BE2C (cell line): ENCODE measurements at regions not wholly inside any gene's neighbourhood (a gene's known extent, or its start where the extent isn't known, plus 50 kb on each side); places are given as distances from the start of the nearest gene placed in this dataset.

Source experiments
- DNase-seq: peaks from one replicate; pipeline ENCODE4 v3.0.0-alpha.2; 2020
- H3K27me3 ChIP-seq: fragments of 250-450 bp; sonication (Bioruptor Pico); 2 replicates; pipeline ENCODE4 v1.5.1; 2020; ENCODE audit warnings: mild to moderate bottlenecking
- H3K36me3 ChIP-seq: fragments of 250-450 bp; sonication (Bioruptor Pico); 2 replicates; pipeline ENCODE4 v1.5.1; 2020; ENCODE audit warnings: mild to moderate bottlenecking
- H3K4me1 ChIP-seq: fragments of 250-450 bp; sonication (Bioruptor Pico); 2 replicates; pipeline ENCODE4 v1.5.1; 2020
- H3K4me3 ChIP-seq: 2 replicates; pipeline ENCODE4 v1.5.1; 2011; ENCODE audit warnings: low read depth, low read length
- H3K9me3 ChIP-seq: fragments of 250-450 bp; sonication (Bioruptor Pico); 2 replicates; pipeline ENCODE4 v1.5.1; 2020
- TF ChIP-seq, protein P1 (sequence below): IDR thresholded peaks from 2 replicates; pipeline ENCODE4 v1.5.1; 2012; ENCODE audit warnings: mild to moderate bottlenecking, low read depth, low read length

DNA sequence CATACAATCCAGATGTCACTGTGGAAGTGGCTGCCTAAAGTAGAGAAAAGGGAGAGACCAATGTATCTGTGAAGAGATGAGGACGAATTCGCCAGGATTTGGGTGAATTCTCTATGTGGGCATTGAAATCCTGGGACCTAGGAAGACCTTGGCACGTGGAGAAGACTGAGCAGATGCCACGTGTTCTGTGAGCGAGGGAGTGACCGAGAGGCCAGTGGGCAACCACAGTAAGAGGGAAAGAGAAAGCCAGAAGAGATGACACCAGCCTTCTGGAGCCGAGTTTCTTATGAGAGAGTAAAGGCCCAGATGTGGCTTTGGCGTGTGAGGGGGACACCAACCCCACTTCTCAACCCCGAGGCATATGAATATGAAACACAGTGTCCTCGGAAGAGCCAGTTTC, 228.1 kb downstream of the BUD13 start:
- Histone ChIP-seq H3K4me3 (no peak overlapping the region), H3K9me3 (peaks cover 2% of the 10 kb centered on the region), H3K27me3 (no peaks in the 10 kb centered on the region), H3K36me3 (no peaks in the 10 kb centered on the region), H3K4me1 (no peaks in the 10 kb centered on the region)
- TF ChIP-seq, protein P1, sequence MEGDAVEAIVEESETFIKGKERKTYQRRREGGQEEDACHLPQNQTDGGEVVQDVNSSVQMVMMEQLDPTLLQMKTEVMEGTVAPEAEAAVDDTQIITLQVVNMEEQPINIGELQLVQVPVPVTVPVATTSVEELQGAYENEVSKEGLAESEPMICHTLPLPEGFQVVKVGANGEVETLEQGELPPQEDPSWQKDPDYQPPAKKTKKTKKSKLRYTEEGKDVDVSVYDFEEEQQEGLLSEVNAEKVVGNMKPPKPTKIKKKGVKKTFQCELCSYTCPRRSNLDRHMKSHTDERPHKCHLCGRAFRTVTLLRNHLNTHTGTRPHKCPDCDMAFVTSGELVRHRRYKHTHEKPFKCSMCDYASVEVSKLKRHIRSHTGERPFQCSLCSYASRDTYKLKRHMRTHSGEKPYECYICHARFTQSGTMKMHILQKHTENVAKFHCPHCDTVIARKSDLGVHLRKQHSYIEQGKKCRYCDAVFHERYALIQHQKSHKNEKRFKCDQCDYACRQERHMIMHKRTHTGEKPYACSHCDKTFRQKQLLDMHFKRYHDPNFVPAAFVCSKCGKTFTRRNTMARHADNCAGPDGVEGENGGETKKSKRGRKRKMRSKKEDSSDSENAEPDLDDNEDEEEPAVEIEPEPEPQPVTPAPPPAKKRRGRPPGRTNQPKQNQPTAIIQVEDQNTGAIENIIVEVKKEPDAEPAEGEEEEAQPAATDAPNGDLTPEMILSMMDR, result no peak
- DNase-seq, result no peak

DNA sequence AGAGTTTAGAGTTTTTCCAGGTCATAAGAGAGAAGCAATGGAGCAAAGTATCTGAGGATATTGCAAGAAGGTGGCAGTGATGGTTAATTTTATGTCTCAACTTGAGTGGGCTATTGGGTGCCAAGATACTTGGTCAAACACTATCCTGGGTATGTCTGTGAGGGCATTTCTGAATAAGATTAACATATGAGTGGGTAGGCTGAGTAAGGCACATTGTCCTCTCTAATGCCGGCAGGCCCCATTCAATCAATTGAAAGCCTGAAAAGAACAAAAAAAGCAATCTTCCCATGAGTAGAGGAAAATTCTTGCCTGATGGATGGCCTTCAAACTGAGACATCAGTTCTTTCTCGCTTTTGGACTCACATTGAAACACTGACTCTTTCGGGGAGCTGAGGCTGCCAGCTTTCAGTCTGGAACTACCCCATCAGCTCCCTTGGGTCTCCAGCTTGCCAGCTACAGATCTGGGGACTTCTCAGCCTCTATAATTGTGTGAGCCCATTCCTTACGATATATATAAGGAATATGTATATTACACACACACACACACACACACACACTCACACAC, 228.8 kb downstream of the BUD13 start:
- Histone ChIP-seq H3K27me3 (no peaks in the 10 kb centered on the region), H3K4me1 (no peaks in the 10 kb centered on the region), H3K36me3 (no peaks in the 10 kb centered on the region), H3K4me3 (no peak overlapping the region), H3K9me3 (peaks cover 7% of the 10 kb centered on the region)
- DNase-seq, result no peak
- TF ChIP-seq, protein P1, result no peak

DNA sequence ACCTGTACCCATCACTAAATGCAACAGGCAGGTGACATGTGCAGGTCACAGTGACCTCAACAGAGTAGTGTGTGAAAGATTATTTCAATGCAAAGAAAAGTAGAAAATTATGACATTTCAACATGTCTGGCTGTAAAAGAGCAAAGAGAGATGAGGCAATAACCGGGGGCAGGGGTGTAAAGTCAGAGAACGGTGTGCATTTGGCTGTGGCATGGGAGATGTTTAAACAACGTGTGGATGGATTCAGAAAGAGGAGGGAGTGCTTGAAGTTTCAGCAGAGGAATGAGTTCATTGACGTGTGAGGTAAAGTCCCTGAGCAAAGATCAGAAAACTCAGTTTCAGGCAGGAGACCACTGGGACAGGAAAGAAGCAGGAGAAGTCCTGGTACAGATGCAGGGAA, 229.7 kb downstream of the BUD13 start:
- H3K36me3 ChIP-seq, result no peaks in the 10 kb centered on the region
- no peak for DNase-seq
- TF ChIP-seq, protein P1, result no peak
- H3K4me3 ChIP-seq, result no peak overlapping the region
- peaks cover 5% of the 10 kb centered on the region for H3K9me3 ChIP-seq
- H3K4me1 ChIP-seq, result no peaks in the 10 kb centered on the region
- no peaks in the 10 kb centered on the region for H3K27me3 ChIP-seq

DNA sequence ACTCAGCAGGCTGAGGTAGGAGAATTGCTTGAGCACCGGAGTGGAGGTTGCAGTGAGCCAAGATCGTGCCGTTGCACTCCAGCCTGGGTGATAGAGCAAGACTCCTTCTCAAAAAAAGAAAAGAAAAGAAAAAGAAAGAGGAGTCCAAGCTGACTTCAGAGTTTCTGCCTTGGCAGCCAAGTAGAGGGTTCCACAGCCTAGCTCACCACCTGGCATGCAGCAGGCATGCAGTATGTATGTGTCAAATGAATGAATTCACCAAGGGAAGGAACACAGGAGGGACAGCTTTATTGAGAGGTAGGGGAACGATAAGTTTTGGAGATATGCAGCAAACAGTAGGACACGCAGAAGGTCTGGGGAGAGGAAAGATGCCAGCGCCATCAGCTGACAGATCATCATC, 230.4 kb downstream of the BUD13 start:
- TF ChIP-seq, protein P1, result no peak
- H3K27me3 ChIP-seq, result no peaks in the 10 kb centered on the region
- H3K4me1 ChIP-seq, result no peaks in the 10 kb centered on the region
- H3K36me3 ChIP-seq, result no peaks in the 10 kb centered on the region
- H3K9me3 ChIP-seq, result peaks cover 5% of the 10 kb centered on the region
- no peak for DNase-seq
- H3K4me3 ChIP-seq, result no peak overlapping the region

DNA sequence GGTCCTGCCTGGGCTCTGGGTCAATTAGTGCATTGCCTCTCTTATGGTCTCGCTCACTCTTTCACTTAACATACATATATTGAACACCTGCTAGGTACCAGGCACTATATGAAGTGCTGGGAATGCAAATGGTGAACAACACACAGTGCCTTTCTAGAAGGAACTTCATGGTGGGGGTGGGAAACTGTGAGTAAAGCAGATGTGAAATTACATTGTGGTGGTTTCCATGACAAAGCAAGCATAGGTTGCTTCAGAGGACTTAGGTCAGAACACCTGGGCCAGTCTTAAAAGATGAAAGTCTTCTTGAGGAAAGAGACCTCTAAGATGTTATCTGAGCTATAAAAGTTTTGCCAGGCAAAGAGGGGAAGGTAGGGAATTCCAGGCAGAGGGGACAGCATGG, 231.3 kb downstream of the BUD13 start:
- H3K9me3 ChIP-seq, result peaks cover 5% of the 10 kb centered on the region
- DNase-seq, result no peak
- no peaks in the 10 kb centered on the region for H3K36me3 ChIP-seq
- no peaks in the 10 kb centered on the region for H3K27me3 ChIP-seq
- no peak overlapping the region for H3K4me3 ChIP-seq
- no peaks in the 10 kb centered on the region for H3K4me1 ChIP-seq
- TF ChIP-seq, protein P1, result no peak

DNA sequence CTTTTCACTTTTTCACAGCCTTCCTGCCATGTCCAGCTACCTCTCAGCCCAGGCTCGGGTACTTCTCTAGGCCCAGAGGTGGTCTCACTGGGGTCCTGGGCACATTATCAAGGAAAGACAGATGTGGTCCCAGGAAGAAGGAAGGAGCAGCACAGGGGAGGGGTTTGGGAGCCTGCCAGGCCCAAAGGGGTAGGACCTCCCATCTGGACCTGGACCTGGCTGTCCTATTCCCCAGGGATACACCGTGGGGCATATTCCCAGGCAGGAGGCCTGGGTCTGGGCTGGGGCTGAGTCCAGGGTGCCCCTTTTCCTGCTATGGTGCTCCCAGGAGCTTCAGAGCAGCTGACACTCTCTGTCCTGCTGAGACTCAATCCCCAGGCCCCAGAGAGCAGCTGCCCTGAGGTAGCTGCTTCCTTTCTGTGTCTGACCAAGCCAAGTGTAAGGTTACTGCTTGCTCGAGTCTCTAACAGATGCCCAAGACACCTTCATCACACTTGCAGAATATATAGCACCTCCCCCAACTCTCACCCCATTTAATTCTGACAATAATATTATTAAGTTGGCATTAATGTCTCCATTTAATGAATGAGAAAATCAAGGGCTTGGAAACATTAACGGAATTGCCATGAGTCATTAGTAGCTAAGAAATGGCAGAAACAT, 232.0 kb downstream of the BUD13 start:
- Histone ChIP-seq H3K4me3 (no peak overlapping the region), H3K27me3 (no peaks in the 10 kb centered on the region), H3K9me3 (peaks cover 5% of the 10 kb centered on the region), H3K36me3 (no peaks in the 10 kb centered on the region), H3K4me1 (no peaks in the 10 kb centered on the region)
- peak; percentile 30 for DNase-seq
- TF ChIP-seq, protein P1, result no peak
